Upper lobe of right lung (tissue), 1 donor: ENCODE measurements at regions not wholly inside any gene's neighbourhood (a gene's known extent, or its start where the extent isn't known, plus 50 kb on each side); places are given as distances from the start of the nearest gene placed in this dataset.

ENCODE experiments used
- ATAC-seq: fragments of 200-7000 bp; cut with Tn5 transposase; one replicate; pipeline ENCODE4 v1.9.1; 2020; ENCODE audit warnings: mild to moderate bottlenecking, moderate library complexity
- DNase-seq: peaks from one replicate; pipeline ENCODE4 v3.0.0-alpha.2; 2020
- H3K27ac ChIP-seq: fragments of 200-600 bp; one replicate; pipeline ENCODE4 v1.8.0; 2022
- H3K27me3 ChIP-seq: fragments of 200-600 bp; one replicate; pipeline ENCODE4 v1.8.0; 2022; ENCODE audit warnings: mild to moderate bottlenecking
- H3K36me3 ChIP-seq: fragments of 200-600 bp; one replicate; pipeline ENCODE4 v1.8.0; 2022
- H3K4me1 ChIP-seq: fragments of 200-600 bp; one replicate; pipeline ENCODE4 v1.8.0; 2022
- H3K4me3 ChIP-seq: fragments of 200-600 bp; one replicate; pipeline ENCODE4 v1.8.0; 2022; ENCODE audit warnings: mild to moderate bottlenecking
- H3K9me3 ChIP-seq: fragments of 200-600 bp; one replicate; pipeline ENCODE4 v1.8.0; 2022
- intact Hi-C: fragments of 100-400 bp; cut with DNase I; formaldehyde crosslinking; loops from one replicate; pipeline ENCODE4 v1.11.0; 2022
- TF ChIP-seq, protein P1 (sequence below): fragments of 200-600 bp; IDR thresholded peaks from one replicate; pipeline ENCODE4 v1.8.0; 2022; ENCODE audit warnings: antibody characterized with exemption
- donor health status: DM: no; HTN: yes; CAD: no; lungs with severe emphysema.

DNA sequence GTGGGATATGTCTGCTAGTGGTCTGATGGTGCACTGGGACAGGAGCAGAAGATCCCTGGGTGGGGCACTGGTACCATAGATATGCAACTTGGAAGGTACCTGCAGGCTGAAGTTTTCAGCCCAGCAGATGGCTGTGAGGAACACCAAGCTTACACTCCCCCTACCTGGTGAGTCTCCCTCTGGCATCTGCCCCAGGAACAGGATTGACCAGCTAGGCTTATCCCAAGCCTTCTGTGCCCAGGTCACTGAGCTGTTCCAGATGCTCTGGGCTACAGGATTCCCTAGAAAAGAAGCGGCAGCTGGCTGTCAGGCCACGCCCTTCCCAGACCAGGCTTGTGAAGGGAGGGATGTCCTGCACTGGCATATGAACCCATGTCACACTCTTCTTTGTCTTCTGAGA is 1130.0 kb downstream of the NAALADL2 start:
- TF ChIP-seq, protein P1, sequence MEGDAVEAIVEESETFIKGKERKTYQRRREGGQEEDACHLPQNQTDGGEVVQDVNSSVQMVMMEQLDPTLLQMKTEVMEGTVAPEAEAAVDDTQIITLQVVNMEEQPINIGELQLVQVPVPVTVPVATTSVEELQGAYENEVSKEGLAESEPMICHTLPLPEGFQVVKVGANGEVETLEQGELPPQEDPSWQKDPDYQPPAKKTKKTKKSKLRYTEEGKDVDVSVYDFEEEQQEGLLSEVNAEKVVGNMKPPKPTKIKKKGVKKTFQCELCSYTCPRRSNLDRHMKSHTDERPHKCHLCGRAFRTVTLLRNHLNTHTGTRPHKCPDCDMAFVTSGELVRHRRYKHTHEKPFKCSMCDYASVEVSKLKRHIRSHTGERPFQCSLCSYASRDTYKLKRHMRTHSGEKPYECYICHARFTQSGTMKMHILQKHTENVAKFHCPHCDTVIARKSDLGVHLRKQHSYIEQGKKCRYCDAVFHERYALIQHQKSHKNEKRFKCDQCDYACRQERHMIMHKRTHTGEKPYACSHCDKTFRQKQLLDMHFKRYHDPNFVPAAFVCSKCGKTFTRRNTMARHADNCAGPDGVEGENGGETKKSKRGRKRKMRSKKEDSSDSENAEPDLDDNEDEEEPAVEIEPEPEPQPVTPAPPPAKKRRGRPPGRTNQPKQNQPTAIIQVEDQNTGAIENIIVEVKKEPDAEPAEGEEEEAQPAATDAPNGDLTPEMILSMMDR, result no peak
- Histone ChIP-seq H3K4me1 (no peaks in the 10 kb centered on the region), H3K27ac (no peak overlapping the region), H3K9me3 (no peaks in the 10 kb centered on the region), H3K4me3 (no peak overlapping the region), H3K27me3 (no peaks in the 10 kb centered on the region), H3K36me3 (no peaks in the 10 kb centered on the region)
- DNase-seq (no peak), ATAC-seq (peak; percentile 31)
- intact Hi-C loops, result no loop called here

DNA sequence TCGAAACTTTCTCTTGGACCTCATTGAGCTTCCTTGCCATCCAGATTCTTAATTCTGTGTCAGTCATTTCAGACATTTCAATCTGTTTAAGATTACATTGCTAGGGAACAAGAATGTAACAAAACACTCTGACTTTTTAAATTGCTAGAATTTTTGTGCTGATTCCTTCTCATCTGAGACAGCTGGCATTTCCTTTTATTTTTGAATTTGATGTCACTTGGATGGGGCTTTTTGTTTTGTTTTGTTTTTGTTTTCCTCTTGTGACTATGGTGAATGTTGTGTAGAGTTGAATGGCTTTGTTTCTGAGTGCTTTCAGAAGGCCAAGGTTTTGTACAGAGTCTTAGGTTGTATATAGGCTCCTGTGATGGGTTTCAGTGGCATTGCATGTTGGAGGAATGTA is 1129.3 kb downstream of the NAALADL2 start:
- no peak overlapping the region for H3K4me3 ChIP-seq
- H3K27ac ChIP-seq, result no peak overlapping the region
- H3K4me1 ChIP-seq, result no peaks in the 10 kb centered on the region
- ATAC-seq (no peak), DNase-seq (no peak)
- intact Hi-C loops, result no loop called here
- H3K36me3 ChIP-seq, result no peaks in the 10 kb centered on the region
- TF ChIP-seq, protein P1, result no peak
- no peaks in the 10 kb centered on the region for H3K27me3 ChIP-seq
- H3K9me3 ChIP-seq, result no peaks in the 10 kb centered on the region

GRCh38 chr3:175985781-175986180 is 1126.6 kb downstream of the NAALADL2 start:
- Histone ChIP-seq H3K9me3 (no peaks in the 10 kb centered on the region), H3K4me3 (no peak overlapping the region), H3K36me3 (no peaks in the 10 kb centered on the region), H3K27ac (no peak overlapping the region), H3K27me3 (no peaks in the 10 kb centered on the region), H3K4me1 (no peaks in the 10 kb centered on the region)
- no peak for ATAC-seq
- intact Hi-C loops, result no loop called here
- TF ChIP-seq, protein P1, result no peak
- DNase-seq, result no peak

GRCh38 chr3:175983379-175983778 is 1124.2 kb downstream of the NAALADL2 start:
- ATAC-seq (no peak), DNase-seq (no peak)
- Histone ChIP-seq H3K27ac (no peak overlapping the region), H3K27me3 (no peaks in the 10 kb centered on the region), H3K4me1 (no peaks in the 10 kb centered on the region), H3K36me3 (no peaks in the 10 kb centered on the region), H3K9me3 (no peaks in the 10 kb centered on the region), H3K4me3 (no peak overlapping the region)
- intact Hi-C loops, result no loop called here
- TF ChIP-seq, protein P1, result no peak

DNA sequence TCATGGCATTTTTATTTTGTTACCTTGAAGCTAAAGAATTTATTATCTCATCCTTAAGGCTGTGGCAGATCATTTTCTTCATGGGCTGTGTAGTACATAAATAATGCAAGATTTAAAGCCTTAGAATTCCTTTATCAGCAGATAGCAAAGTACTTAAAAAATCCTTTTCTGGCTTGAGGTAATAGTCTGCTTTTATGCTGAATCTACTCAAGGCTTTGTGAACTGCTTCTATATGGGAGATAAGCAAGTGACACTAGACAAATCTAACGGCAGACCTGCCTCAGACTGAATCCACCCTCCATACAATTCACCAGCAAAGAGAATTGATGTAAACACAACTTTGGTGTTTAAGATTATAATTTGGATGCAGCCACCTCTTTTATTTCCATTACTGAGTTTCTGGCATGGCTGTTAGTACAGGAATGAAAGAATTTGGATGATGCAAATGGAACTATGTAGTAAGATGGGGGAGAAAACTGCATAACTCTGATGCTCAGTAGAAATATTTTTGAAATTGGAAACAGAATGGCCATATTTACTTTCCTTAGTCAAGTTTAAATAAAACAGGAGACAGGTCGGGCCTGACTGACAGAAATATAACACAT is 1121.5 kb downstream of the NAALADL2 start:
- Histone ChIP-seq H3K36me3 (no peaks in the 10 kb centered on the region), H3K27me3 (no peaks in the 10 kb centered on the region), H3K4me1 (no peaks in the 10 kb centered on the region), H3K4me3 (no peak overlapping the region), H3K27ac (no peak overlapping the region), H3K9me3 (no peaks in the 10 kb centered on the region)
- TF ChIP-seq, protein P1, result no peak
- no peak for DNase-seq
- no peak for ATAC-seq
- intact Hi-C loops, result no loop called here
